ENCODE measurements at regions not wholly inside any gene's neighbourhood (a gene's known extent, or its start where the extent isn't known, plus 50 kb on each side); places are given as distances from the start of the nearest gene placed in this dataset.
"Not testable (repeated sequence)": the region's sequence is repeated elsewhere in the genome, so short reads cannot be mapped to it uniquely, and the experiment has no call there.

DNA sequence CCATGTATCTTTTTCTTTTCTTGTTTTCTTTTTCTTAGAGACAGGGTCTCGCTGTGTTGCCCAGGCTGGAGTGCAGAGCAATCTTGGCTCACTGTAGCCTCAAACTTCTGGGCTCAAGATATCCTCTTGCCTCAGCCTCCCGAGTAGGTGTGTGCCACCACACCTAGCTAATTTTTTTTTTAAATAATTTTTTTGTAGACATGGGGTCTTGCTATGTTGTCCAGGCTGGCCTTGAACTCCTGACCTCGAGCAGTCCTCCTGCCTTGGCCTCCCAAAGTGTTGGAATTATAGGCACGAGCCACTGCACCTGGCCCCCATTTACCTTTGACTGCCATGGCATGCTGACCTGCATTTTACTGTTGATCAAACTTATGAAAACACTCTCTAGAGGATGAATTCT, 198.6 kb downstream of the SOX4 start:
- Mint-ChIP-seq H3K36me3 (ENCODE audit: low read depth) (no peaks in the 10 kb centered on the region), H3K4me3 (no peak overlapping the region), H3K9me3 (no peaks in the 10 kb centered on the region), H3K27ac (no peak overlapping the region), H3K27me3 (peaks cover 2% of the 10 kb centered on the region), H3K4me1 (no peaks in the 10 kb centered on the region)
- ATAC-seq = no peak
- no peak for DNase-seq

DNA sequence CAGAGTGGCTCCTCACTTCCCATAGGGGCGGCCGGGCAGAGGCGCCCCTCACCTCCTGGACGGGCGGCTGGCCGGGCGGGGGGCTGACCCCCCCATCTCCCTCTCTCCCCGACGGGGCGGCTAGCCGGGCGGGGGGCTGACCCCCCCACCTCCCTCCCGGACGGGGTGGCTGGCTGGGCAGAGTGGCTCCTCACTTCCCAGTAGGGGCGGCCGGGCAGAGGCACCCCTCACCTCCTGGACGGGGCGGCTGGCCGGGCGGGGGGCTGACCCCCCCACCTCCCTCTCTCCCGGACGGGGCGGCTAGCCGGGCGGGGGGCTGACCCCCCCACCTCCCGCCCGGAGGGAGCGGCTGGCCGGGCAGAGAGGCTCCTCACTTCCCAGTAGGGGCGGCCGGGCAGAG, 203.4 kb downstream of the SOX4 start:
- not testable (repeated sequence) for H3K36me3 Mint-ChIP-seq (ENCODE audit: low read depth); H3K27ac Mint-ChIP-seq; ATAC-seq; DNase-seq; H3K4me3 Mint-ChIP-seq; H3K27me3 Mint-ChIP-seq; H3K9me3 Mint-ChIP-seq; H3K4me1 Mint-ChIP-seq

DNA sequence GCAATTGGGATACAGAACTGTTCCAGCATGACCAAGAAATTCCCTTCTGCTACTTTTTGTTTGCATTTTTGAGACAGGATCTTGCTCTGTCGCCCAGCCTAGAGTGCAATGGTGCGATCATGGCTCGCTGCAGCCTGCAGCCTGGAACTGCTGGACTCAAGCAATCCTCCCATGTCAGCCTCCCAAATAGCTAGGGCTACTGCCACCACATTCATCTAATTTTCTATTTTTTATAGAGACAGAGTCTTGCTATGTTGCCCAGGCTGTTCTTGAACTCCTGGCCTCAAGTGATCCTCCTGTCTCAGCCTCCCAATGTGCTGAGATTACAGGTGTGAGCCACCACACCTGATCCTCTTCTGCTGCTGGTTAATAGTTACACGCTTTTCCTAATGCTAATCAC, 204.9 kb downstream of the SOX4 start:
- H3K4me1 Mint-ChIP-seq = no peaks in the 10 kb centered on the region
- H3K27ac Mint-ChIP-seq = no peak overlapping the region
- no peak for ATAC-seq
- H3K9me3 Mint-ChIP-seq = peaks cover 7% of the 10 kb centered on the region
- DNase-seq = no peak
- H3K36me3 Mint-ChIP-seq (ENCODE audit: low read depth) = no peaks in the 10 kb centered on the region
- H3K4me3 Mint-ChIP-seq = no peak overlapping the region
- no peaks in the 10 kb centered on the region for H3K27me3 Mint-ChIP-seq

- no peak overlapping the region for H3K4me3 Mint-ChIP-seq
- no peak for DNase-seq
- no peak for ATAC-seq
- H3K27me3 Mint-ChIP-seq = no peaks in the 10 kb centered on the region
- no peaks in the 10 kb centered on the region for H3K4me1 Mint-ChIP-seq
- peaks cover 7% of the 10 kb centered on the region for H3K9me3 Mint-ChIP-seq
- no peak overlapping the region for H3K27ac Mint-ChIP-seq
- H3K36me3 Mint-ChIP-seq (ENCODE audit: low read depth) = no peaks in the 10 kb centered on the region
Observed at GRCh38 chr6:21800330-21800729, 206.8 kb downstream of the SOX4 start.

DNA sequence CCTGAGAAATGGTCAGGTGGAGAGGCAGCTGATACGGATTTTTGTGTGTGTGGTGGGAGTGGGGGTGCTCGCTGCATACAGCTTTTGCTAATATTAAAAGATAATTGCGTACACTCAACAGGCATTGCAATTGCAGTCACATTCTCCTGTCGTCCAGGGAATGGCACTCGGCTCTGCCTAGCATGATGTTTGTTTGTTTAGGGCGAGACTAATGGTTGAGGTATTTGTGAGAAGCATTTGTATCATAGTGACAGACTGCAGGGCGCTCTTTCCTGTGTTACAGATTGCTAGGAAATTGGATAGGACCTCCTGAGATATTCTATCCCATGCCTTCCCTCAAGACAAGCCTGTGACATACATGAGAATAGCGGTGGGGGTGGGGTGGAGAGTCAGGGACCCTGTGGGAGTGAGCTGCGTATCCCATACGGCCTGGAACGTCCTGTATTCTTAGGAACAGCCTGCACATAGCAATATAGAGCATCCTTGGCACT, 207.4 kb downstream of the SOX4 start:
- no peaks in the 10 kb centered on the region for H3K36me3 Mint-ChIP-seq (ENCODE audit: low read depth)
- H3K9me3 Mint-ChIP-seq = peaks cover 7% of the 10 kb centered on the region
- no peak overlapping the region for H3K27ac Mint-ChIP-seq
- H3K4me3 Mint-ChIP-seq = no peak overlapping the region
- ATAC-seq = no peak
- no peak for DNase-seq
- H3K27me3 Mint-ChIP-seq = no peaks in the 10 kb centered on the region
- no peaks in the 10 kb centered on the region for H3K4me1 Mint-ChIP-seq

GRCh38 chr6:21801446-21802174, 208.1 kb downstream of the SOX4 start:
- no peaks in the 10 kb centered on the region for H3K36me3 Mint-ChIP-seq (ENCODE audit: low read depth)
- no peak overlapping the region for H3K4me3 Mint-ChIP-seq
- H3K4me1 Mint-ChIP-seq = no peaks in the 10 kb centered on the region
- peaks cover 7% of the 10 kb centered on the region for H3K9me3 Mint-ChIP-seq
- H3K27ac Mint-ChIP-seq = no peak overlapping the region
- DNase-seq (no peak), ATAC-seq (no peak)
- no peaks in the 10 kb centered on the region for H3K27me3 Mint-ChIP-seq

DNA sequence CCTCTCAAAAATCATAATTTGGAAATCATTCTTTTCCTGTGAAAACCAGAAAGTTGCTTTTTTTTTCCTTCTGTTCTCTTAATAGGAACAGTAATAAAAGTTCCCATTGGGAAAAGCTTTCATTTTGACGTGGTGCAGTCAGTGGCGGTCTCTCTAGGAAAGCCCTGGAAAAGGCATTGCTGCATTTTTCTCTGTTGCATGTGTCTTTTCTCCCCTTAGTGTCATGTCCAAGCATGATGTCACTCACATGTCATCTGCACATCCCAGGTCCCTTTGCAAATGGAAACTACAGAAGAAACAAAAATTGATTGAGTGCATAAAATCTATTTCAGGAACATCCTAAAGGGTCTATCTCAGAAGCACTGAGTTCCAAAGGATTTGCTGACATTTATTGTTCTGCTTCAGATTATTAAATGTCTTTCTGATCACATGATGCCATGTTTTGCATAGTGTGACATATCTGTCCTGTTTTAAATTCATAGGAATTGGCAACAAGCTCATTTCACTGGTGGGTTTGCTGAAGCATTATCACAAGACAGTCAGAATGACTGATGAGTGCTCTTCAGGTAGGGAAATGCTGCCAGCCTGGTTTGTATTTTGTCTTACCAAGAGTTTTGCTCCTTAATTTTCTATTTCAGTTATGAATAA, 208.7 kb downstream of the SOX4 start:
- H3K9me3 Mint-ChIP-seq = peaks cover 7% of the 10 kb centered on the region
- no peak overlapping the region for H3K27ac Mint-ChIP-seq
- ATAC-seq (no peak), DNase-seq (no peak)
- no peak overlapping the region for H3K4me3 Mint-ChIP-seq
- no peaks in the 10 kb centered on the region for H3K4me1 Mint-ChIP-seq
- no peaks in the 10 kb centered on the region for H3K36me3 Mint-ChIP-seq (ENCODE audit: low read depth)
- H3K27me3 Mint-ChIP-seq = no peaks in the 10 kb centered on the region

GRCh38 chr6:21804941-21805610, 211.5 kb downstream of the SOX4 start:
- Mint-ChIP-seq H3K4me1 (no peaks in the 10 kb centered on the region), H3K27ac (no peak overlapping the region), H3K4me3 (no peak overlapping the region), H3K9me3 (no peaks in the 10 kb centered on the region), H3K36me3 (ENCODE audit: low read depth) (no peaks in the 10 kb centered on the region), H3K27me3 (no peaks in the 10 kb centered on the region)
- ATAC-seq = no peak
- DNase-seq = no peak

DNA sequence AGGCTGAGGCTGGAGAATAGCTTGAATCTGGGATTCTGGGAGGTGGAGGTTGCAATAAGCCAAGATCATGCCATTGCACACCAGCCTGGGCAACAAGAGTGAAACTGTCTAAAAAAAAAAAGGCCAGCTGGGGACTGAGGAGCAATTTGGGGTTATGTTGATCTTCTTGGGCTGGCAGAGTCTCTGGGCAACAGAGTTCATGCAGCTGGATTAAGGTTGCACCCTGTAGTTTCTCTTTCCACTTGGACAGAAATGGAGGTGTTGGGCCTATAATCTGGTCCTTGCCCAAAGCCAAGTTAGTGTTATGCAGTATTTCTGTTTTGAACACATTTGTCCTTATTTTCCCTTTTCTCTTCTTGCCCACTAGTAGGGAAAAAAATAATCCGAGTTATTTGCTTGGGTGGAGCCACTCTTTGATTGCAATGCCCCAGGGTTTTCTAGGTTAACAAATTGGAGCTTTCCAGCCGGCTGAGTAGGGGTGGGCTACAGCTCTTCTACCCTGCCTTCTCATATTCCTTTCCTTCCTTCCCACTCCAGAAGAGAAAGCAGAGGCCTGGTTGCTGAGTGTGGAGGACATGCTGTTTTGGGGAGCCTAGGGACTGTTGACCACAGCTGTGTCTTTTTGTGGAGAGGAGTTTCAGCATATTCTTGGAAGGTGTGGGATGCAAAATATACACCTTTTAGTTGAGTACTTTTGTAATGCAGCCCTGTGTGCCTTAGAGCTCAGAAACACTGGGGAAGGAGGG, 213.9 kb downstream of the SOX4 start:
- Mint-ChIP-seq H3K9me3 (no peaks in the 10 kb centered on the region), H3K4me3 (no peak overlapping the region)

DNA sequence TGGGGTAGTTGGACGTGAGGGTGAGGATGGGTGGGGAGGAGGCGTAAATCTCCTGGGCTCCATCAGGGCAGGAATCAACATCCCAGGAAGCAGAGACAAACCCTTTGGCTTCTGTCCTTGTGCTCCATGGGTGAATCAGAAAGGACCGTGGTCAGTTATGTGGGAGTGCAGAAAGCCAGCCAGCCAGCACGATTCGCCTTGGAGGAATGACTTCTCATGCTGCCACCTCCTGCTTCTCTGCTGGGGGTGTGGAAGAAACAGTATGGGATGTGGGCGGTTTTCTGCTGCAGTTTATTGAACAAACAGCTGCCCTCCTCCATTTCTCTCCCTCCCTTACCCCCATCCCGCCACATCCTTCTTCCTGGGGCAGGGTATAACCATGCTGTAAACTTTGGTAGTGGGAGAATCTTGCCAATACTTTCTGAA, 214.5 kb downstream of the SOX4 start:
- H3K27ac Mint-ChIP-seq = no peak overlapping the region
- ATAC-seq = no peak
- no peaks in the 10 kb centered on the region for H3K9me3 Mint-ChIP-seq
- no peaks in the 10 kb centered on the region for H3K4me1 Mint-ChIP-seq
- DNase-seq = no peak
- no peaks in the 10 kb centered on the region for H3K27me3 Mint-ChIP-seq
- H3K4me3 Mint-ChIP-seq = no peak overlapping the region
- no peaks in the 10 kb centered on the region for H3K36me3 Mint-ChIP-seq (ENCODE audit: low read depth)

More for the DNA sequence above, 213.9 kb downstream of the SOX4 start:
- Mint-ChIP-seq H3K36me3 (ENCODE audit: low read depth) (no peaks in the 10 kb centered on the region), H3K27ac (no peak overlapping the region), H3K4me1 (no peaks in the 10 kb centered on the region), H3K27me3 (no peaks in the 10 kb centered on the region)
- DNase-seq (no peak), ATAC-seq (no peak)

DNA sequence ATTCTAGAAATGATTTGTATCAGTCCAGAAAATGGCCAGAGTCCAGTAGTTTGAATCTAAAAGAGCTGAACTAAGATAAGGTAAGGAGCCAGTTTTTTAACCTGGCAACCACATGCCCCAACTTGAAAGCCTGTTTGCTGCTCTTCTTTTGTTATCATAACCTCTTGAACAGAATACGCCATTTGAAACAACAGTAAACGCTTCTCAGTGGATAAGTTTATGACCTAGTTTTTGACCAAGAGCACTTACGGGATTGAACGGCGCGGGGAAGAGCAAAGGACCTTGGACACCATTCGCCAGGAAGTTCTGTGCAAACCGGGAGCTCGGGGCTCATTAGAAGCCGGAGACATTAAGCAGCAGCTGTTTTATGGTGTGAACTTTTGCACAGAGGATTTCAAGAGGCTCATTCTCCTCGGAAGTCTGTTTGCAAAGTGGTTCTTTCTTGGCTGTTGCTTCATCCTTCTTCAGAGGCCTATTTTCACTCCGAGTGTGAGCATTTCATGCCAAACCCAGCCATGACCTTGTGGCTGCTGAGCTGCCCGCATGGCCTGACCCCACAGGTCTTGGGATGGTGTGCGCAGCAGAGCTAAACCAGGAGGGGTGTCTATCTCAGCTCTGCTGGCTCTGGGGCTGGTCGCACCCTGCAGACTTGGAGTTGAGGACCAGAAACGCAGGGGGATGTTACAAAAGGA, 215.1 kb downstream of the SOX4 start:
- no peak for DNase-seq
- H3K4me3 Mint-ChIP-seq = no peak overlapping the region

DNA sequence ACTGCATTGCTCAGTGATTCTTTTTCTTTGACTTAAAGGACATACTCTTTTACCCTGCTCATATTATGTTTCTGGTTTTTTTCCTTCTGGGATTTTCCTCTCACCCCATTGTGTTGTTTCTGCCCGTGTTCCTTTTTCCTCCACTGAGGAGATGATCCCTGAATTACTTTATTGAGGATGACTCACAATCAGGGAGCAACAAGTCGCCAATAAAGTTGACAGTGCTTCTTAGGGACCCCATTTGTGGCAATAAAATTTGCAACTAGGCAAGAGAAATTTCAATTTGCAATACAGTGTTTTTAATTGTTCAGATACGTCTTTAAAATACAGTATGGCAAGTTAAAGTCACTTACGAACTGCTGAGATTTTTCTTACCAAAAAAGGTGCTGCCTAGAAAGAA, 217.9 kb downstream of the SOX4 start:
- DNase-seq (no peak), ATAC-seq (no peak)
- no peaks in the 10 kb centered on the region for H3K27me3 Mint-ChIP-seq
- no peak overlapping the region for H3K4me3 Mint-ChIP-seq
- no peaks in the 10 kb centered on the region for H3K4me1 Mint-ChIP-seq
- no peaks in the 10 kb centered on the region for H3K9me3 Mint-ChIP-seq
- no peaks in the 10 kb centered on the region for H3K36me3 Mint-ChIP-seq (ENCODE audit: low read depth)
- H3K27ac Mint-ChIP-seq = no peak overlapping the region

More for the DNA sequence above, 215.1 kb downstream of the SOX4 start:
- H3K9me3 Mint-ChIP-seq = no peaks in the 10 kb centered on the region
- H3K27ac Mint-ChIP-seq = no peak overlapping the region
- H3K4me1 Mint-ChIP-seq = no peaks in the 10 kb centered on the region
- no peak for ATAC-seq
- H3K27me3 Mint-ChIP-seq = no peaks in the 10 kb centered on the region
- H3K36me3 Mint-ChIP-seq (ENCODE audit: low read depth) = no peaks in the 10 kb centered on the region

GRCh38 chr6:21816231-21816630, 222.7 kb downstream of the SOX4 start:
- DNase-seq (no peak), ATAC-seq (no peak)
- no peak overlapping the region for H3K4me3 Mint-ChIP-seq
- no peaks in the 10 kb centered on the region for H3K36me3 Mint-ChIP-seq (ENCODE audit: low read depth)
- no peak overlapping the region for H3K27ac Mint-ChIP-seq
- no peaks in the 10 kb centered on the region for H3K4me1 Mint-ChIP-seq
- no peaks in the 10 kb centered on the region for H3K9me3 Mint-ChIP-seq
- no peaks in the 10 kb centered on the region for H3K27me3 Mint-ChIP-seq

GRCh38 chr6:21820442-21820841, 226.9 kb downstream of the SOX4 start:
- ATAC-seq = no peak
- no peaks in the 10 kb centered on the region for H3K36me3 Mint-ChIP-seq (ENCODE audit: low read depth)

More at GRCh38 chr6:21820442-21820841, 226.9 kb downstream of the SOX4 start:
- Mint-ChIP-seq H3K4me3 (no peak overlapping the region), H3K27ac (no peak overlapping the region), H3K27me3 (no peaks in the 10 kb centered on the region), H3K4me1 (no peaks in the 10 kb centered on the region), H3K9me3 (no peaks in the 10 kb centered on the region)
- DNase-seq = no peak

Data from activated naive CD8-positive, alpha-beta T cell treated with anti-CD3 and anti-CD28 coated beads, Interleukin-2, amount 50 U/mL, for 24 hours (primary cell).